ENCODE measurements at regions not wholly inside any gene's neighbourhood (a gene's known extent, or its start where the extent isn't known, plus 50 kb on each side); places are given as distances from the start of the nearest gene placed in this dataset.

GRCh38 chr7:53719122-53719521, 683.7 kb downstream of the POM121L12 start:
- no peak for TF ChIP-seq CTCF (IDR thresholded peaks at IDR 0.05 in 8 of 11, conservative IDR thresholded peaks at IDR 0.05 in 3 of 11)
- TF ChIP-seq POLR2A (IDR thresholded peaks at IDR 0.05) = no peak
- no peak for TF ChIP-seq POLR2AphosphoS5 (IDR thresholded peaks at IDR 0.05)

Data from spleen (tissue), 7 donors.